ENCODE measurements at regions not wholly inside any gene's neighbourhood (a gene's known extent, or its start where the extent isn't known, plus 50 kb on each side); places are given as distances from the start of the nearest gene placed in this dataset.
A peak's percentile ranks its signal among the peaks of the same experiment; 100 is the strongest.

GRCh38 chr10:31593124-31593523 is 274.1 kb downstream of the ZEB1 start:
- Histone ChIP-seq H3K27ac (ENCODE audit: low read depth, low read length) (no peak overlapping the region), H3K9ac (ENCODE audit: low read length) (no peak overlapping the region), H3K4me1 (ENCODE audit: control insufficient read depth, insufficient read depth, low read length) (no peaks in the 10 kb centered on the region), H3K4me3 (ENCODE audit: low read length) (no peak overlapping the region), H3K27me3 (ENCODE audit: control insufficient read depth, insufficient read depth, low read length) (no peaks in the 10 kb centered on the region), H3K36me3 (ENCODE audit: control insufficient read depth, insufficient read depth, low read length) (no peaks in the 10 kb centered on the region)

- Histone ChIP-seq H3K27ac (ENCODE audit: low read depth, low read length) (no peak overlapping the region), H3K27me3 (ENCODE audit: control insufficient read depth, insufficient read depth, low read length) (no peaks in the 10 kb centered on the region), H3K4me3 (ENCODE audit: low read length) (no peak overlapping the region), H3K4me1 (ENCODE audit: control insufficient read depth, insufficient read depth, low read length) (no peaks in the 10 kb centered on the region), H3K9ac (ENCODE audit: low read length) (no peak overlapping the region), H3K36me3 (ENCODE audit: control insufficient read depth, insufficient read depth, low read length) (no peaks in the 10 kb centered on the region)
Measured at GRCh38 chr10:31591569-31591968, 272.6 kb downstream of the ZEB1 start.

- Histone ChIP-seq H3K9ac (ENCODE audit: low read length) (no peak overlapping the region), H3K27me3 (ENCODE audit: control insufficient read depth, insufficient read depth, low read length) (no peaks in the 10 kb centered on the region), H3K4me3 (ENCODE audit: low read length) (no peak overlapping the region), H3K36me3 (ENCODE audit: control insufficient read depth, insufficient read depth, low read length) (no peaks in the 10 kb centered on the region), H3K27ac (ENCODE audit: low read depth, low read length) (peak overlapping the region; percentile 3), H3K4me1 (ENCODE audit: control insufficient read depth, insufficient read depth, low read length) (no peaks in the 10 kb centered on the region)
Measured at GRCh38 chr10:31590023-31590800, 271.2 kb downstream of the ZEB1 start.

- Histone ChIP-seq H3K9ac (ENCODE audit: low read length) (no peak overlapping the region), H3K36me3 (ENCODE audit: control insufficient read depth, insufficient read depth, low read length) (no peaks in the 10 kb centered on the region), H3K4me3 (ENCODE audit: low read length) (no peak overlapping the region), H3K27ac (ENCODE audit: low read depth, low read length) (no peak overlapping the region), H3K4me1 (ENCODE audit: control insufficient read depth, insufficient read depth, low read length) (peaks cover 15% of the 10 kb centered on the region), H3K27me3 (ENCODE audit: control insufficient read depth, insufficient read depth, low read length) (no peaks in the 10 kb centered on the region)
Measured at GRCh38 chr10:31587691-31588090, 268.7 kb downstream of the ZEB1 start.

GRCh38 chr10:31586723-31587638 is 268.0 kb downstream of the ZEB1 start:
- no peaks in the 10 kb centered on the region for H3K27me3 ChIP-seq (ENCODE audit: control insufficient read depth, insufficient read depth, low read length)
- H3K9ac ChIP-seq (ENCODE audit: low read length) = no peak overlapping the region
- H3K4me1 ChIP-seq (ENCODE audit: control insufficient read depth, insufficient read depth, low read length) = peaks cover 21% of the 10 kb centered on the region
- no peaks in the 10 kb centered on the region for H3K36me3 ChIP-seq (ENCODE audit: control insufficient read depth, insufficient read depth, low read length)
- no peak overlapping the region for H3K4me3 ChIP-seq (ENCODE audit: low read length)
- H3K27ac ChIP-seq (ENCODE audit: low read depth, low read length) = no peak overlapping the region

GRCh38 chr10:31584876-31585275 is 265.9 kb downstream of the ZEB1 start:
- no peak overlapping the region for H3K9ac ChIP-seq (ENCODE audit: low read length)
- no peak overlapping the region for H3K27ac ChIP-seq (ENCODE audit: low read depth, low read length)
- H3K36me3 ChIP-seq (ENCODE audit: control insufficient read depth, insufficient read depth, low read length) = no peaks in the 10 kb centered on the region
- no peaks in the 10 kb centered on the region for H3K27me3 ChIP-seq (ENCODE audit: control insufficient read depth, insufficient read depth, low read length)
- peaks cover 21% of the 10 kb centered on the region for H3K4me1 ChIP-seq (ENCODE audit: control insufficient read depth, insufficient read depth, low read length)
- no peak overlapping the region for H3K4me3 ChIP-seq (ENCODE audit: low read length)

GRCh38 chr10:31584098-31584631 is 265.1 kb downstream of the ZEB1 start:
- no peaks in the 10 kb centered on the region for H3K27me3 ChIP-seq (ENCODE audit: control insufficient read depth, insufficient read depth, low read length)
- H3K4me3 ChIP-seq (ENCODE audit: low read length) = no peak overlapping the region
- no peak overlapping the region for H3K9ac ChIP-seq (ENCODE audit: low read length)
- peaks cover 21% of the 10 kb centered on the region for H3K4me1 ChIP-seq (ENCODE audit: control insufficient read depth, insufficient read depth, low read length)
- no peaks in the 10 kb centered on the region for H3K36me3 ChIP-seq (ENCODE audit: control insufficient read depth, insufficient read depth, low read length)
- no peak overlapping the region for H3K27ac ChIP-seq (ENCODE audit: low read depth, low read length)

- no peaks in the 10 kb centered on the region for H3K27me3 ChIP-seq (ENCODE audit: control insufficient read depth, insufficient read depth, low read length)
- H3K4me1 ChIP-seq (ENCODE audit: control insufficient read depth, insufficient read depth, low read length) = peaks cover 21% of the 10 kb centered on the region
- H3K27ac ChIP-seq (ENCODE audit: low read depth, low read length) = peak overlapping the region; percentile 40
- H3K9ac ChIP-seq (ENCODE audit: low read length) = no peak overlapping the region
- H3K4me3 ChIP-seq (ENCODE audit: low read length) = no peak overlapping the region
- H3K36me3 ChIP-seq (ENCODE audit: control insufficient read depth, insufficient read depth, low read length) = no peaks in the 10 kb centered on the region
Measured at GRCh38 chr10:31583293-31583692, 264.3 kb downstream of the ZEB1 start.

GRCh38 chr10:31582365-31583052 is 263.5 kb downstream of the ZEB1 start:
- H3K27me3 ChIP-seq (ENCODE audit: control insufficient read depth, insufficient read depth, low read length) = no peaks in the 10 kb centered on the region
- no peaks in the 10 kb centered on the region for H3K36me3 ChIP-seq (ENCODE audit: control insufficient read depth, insufficient read depth, low read length)
- peaks cover 21% of the 10 kb centered on the region for H3K4me1 ChIP-seq (ENCODE audit: control insufficient read depth, insufficient read depth, low read length)
- H3K27ac ChIP-seq (ENCODE audit: low read depth, low read length) = peak overlapping the region; percentile 40
- no peak overlapping the region for H3K9ac ChIP-seq (ENCODE audit: low read length)
- no peak overlapping the region for H3K4me3 ChIP-seq (ENCODE audit: low read length)

GRCh38 chr10:31581741-31582323 is 262.8 kb downstream of the ZEB1 start:
- Histone ChIP-seq H3K9ac (ENCODE audit: low read length) (no peak overlapping the region), H3K27ac (ENCODE audit: low read depth, low read length) (peak overlapping the region; percentile 40), H3K27me3 (ENCODE audit: control insufficient read depth, insufficient read depth, low read length) (no peaks in the 10 kb centered on the region), H3K36me3 (ENCODE audit: control insufficient read depth, insufficient read depth, low read length) (no peaks in the 10 kb centered on the region), H3K4me3 (ENCODE audit: low read length) (no peak overlapping the region), H3K4me1 (ENCODE audit: control insufficient read depth, insufficient read depth, low read length) (peaks cover 21% of the 10 kb centered on the region)

GRCh38 chr10:31580646-31581045 is 261.6 kb downstream of the ZEB1 start:
- Histone ChIP-seq H3K27me3 (ENCODE audit: control insufficient read depth, insufficient read depth, low read length) (no peaks in the 10 kb centered on the region), H3K27ac (ENCODE audit: low read depth, low read length) (no peak overlapping the region), H3K36me3 (ENCODE audit: control insufficient read depth, insufficient read depth, low read length) (no peaks in the 10 kb centered on the region), H3K4me3 (ENCODE audit: low read length) (no peak overlapping the region), H3K9ac (ENCODE audit: low read length) (no peak overlapping the region), H3K4me1 (ENCODE audit: control insufficient read depth, insufficient read depth, low read length) (peaks cover 21% of the 10 kb centered on the region)

Data from rectal smooth muscle tissue (tissue), 1 donor.